Endothelial cell of umbilical vein (primary cell): ENCODE measurements at regions not wholly inside any gene's neighbourhood (a gene's known extent, or its start where the extent isn't known, plus 50 kb on each side); places are given as distances from the start of the nearest gene placed in this dataset.

Experiments
- BruUV-seq: library from RNA; stranded (reverse); fragments of 400-500 nt; replicated peaks from 2 replicates; lab custom pipeline; 2021; lab: Mats Ljungman, UMichigan
- CTCF ChIA-PET: fragments of 300-600, 350-600 bp; sonication (Branson Sonifier 250); formaldehyde crosslinking; loops from one replicate; lab custom pipeline; 2021; ENCODE audit warnings: antibody characterized with exemption, inconsistent platforms; lab: Charles Lee
- POLR2A ChIA-PET: fragments of 300-600, 350-600 bp; sonication (Branson Sonifier 250); formaldehyde crosslinking; loops from one replicate; lab custom pipeline; 2021; ENCODE audit warnings: antibody characterized with exemption, inconsistent platforms; lab: Charles Lee
- DNase-seq: peaks from one replicate; pipeline ENCODE4 v3.0.0-alpha.2; 2011; ENCODE audit warnings: low read depth, low spot score
- FAIRE-seq: peaks from 2 replicates; lab custom pipeline; 2011; peaks lifted over from hg19 to GRCh38; lab: Jason Lieb, UNC
- H2AFZ ChIP-seq: 2 replicates; pipeline ENCODE4 v1.6.0; 2012; ENCODE audit warnings: low read depth, low read length, control low read depth, inconsistent platforms
- H3K27ac ChIP-seq: 2 replicates; pipeline ENCODE4 v1.5.1; 2011; ENCODE audit warnings: low read depth, mild to moderate bottlenecking, control low read depth, low read length, moderate library complexity; ENCODE audit not compliant: insufficient read depth
- H3K27me3 ChIP-seq, 2 experiments: 2 replicates each; pipeline versions ENCODE4 v1.6.0 to v1.6.1; 2011; ENCODE audit warnings: low read length in 2 of 2, mixed read lengths in 1 of 2; ENCODE audit not compliant: control insufficient read depth in 2 of 2, insufficient read depth in 2 of 2
- H3K36me3 ChIP-seq, 2 experiments: 2 replicates in 1 of 2; 3 replicates in 1 of 2; pipeline ENCODE4 v1.5.1; 2011; ENCODE audit warnings: low read length in 2 of 2, mild to moderate bottlenecking in 1 of 2, moderate library complexity in 1 of 2; ENCODE audit not compliant: control insufficient read depth in 2 of 2, insufficient read depth in 2 of 2; ENCODE audit errors: extremely low read depth in 1 of 2
- H3K4me1 ChIP-seq: 3 replicates; pipeline ENCODE4 v1.5.1; 2011; ENCODE audit warnings: mild to moderate bottlenecking, low read length; ENCODE audit not compliant: control insufficient read depth, insufficient read depth; ENCODE audit errors: extremely low read depth
- H3K4me2 ChIP-seq: 2 replicates; pipeline ENCODE4 v1.6.1; 2011; ENCODE audit warnings: low read length, control low read depth, mixed read lengths; ENCODE audit not compliant: insufficient read depth
- H3K4me3 ChIP-seq, 3 experiments: fragments of 200-600 bp in 1 of 3; sonication (generic), shearing (Covaris generic) in 1 of 3; replicated peaks in 1 of 3; 2 replicates each; pipeline ENCODE4 v1.5.1; 2011 to 2016; ENCODE audit warnings: control low read depth in 3 of 3, low read length in 3 of 3, mild to moderate bottlenecking in 2 of 3, inconsistent platforms in 1 of 3, low read depth in 1 of 3, moderate library complexity in 1 of 3; ENCODE audit not compliant: insufficient read depth in 1 of 3
- H3K79me2 ChIP-seq: 2 replicates; pipeline ENCODE4 v1.6.0; 2012; ENCODE audit warnings: low read length, inconsistent platforms; ENCODE audit not compliant: control insufficient read depth, insufficient read depth
- H3K9ac ChIP-seq: replicated peaks from 2 replicates; pipeline ENCODE3; 2011; ENCODE audit warnings: low read length, control low read depth; ENCODE audit not compliant: insufficient read depth; ENCODE audit errors: extremely low read depth
- H3K9me1 ChIP-seq: replicated peaks from 3 replicates; pipeline ENCODE4 v1.6.0; 2011; ENCODE audit warnings: mild to moderate bottlenecking, low read length; ENCODE audit not compliant: control insufficient read depth, insufficient read depth; ENCODE audit errors: extremely low read depth
- H3K9me3 ChIP-seq: replicated peaks from 2 replicates; pipeline ENCODE4 v1.5.1; 2012; ENCODE audit warnings: low read length, inconsistent platforms; ENCODE audit not compliant: control insufficient read depth, insufficient read depth
- H4K20me1 ChIP-seq: replicated peaks from 2 replicates; pipeline ENCODE3; 2011; ENCODE audit warnings: mild to moderate bottlenecking, low read length; ENCODE audit not compliant: control insufficient read depth, insufficient read depth; ENCODE audit errors: extremely low read depth
- EZH2 ChIP-seq: IDR thresholded peaks from 2 replicates; pipeline ENCODE4 v1.6.1; 2012; ENCODE audit warnings: borderline replicate concordance, low read depth, mild to moderate bottlenecking, moderate library complexity, low read length, inconsistent platforms; ENCODE audit not compliant: severe bottlenecking
- FOS ChIP-seq: IDR thresholded peaks from 2 replicates; pipeline ENCODE4 v1.6.1; 2011; ENCODE audit warnings: mild to moderate bottlenecking, low read length, moderate library complexity, borderline replicate concordance; ENCODE audit not compliant: insufficient read depth
- GATA2 ChIP-seq: IDR thresholded peaks from 2 replicates; pipeline ENCODE4 v1.7.0; 2011; ENCODE audit warnings: low read depth, mild to moderate bottlenecking, moderate library complexity, mixed read lengths, low read length; ENCODE audit not compliant: insufficient read length, insufficient read depth
- JUN ChIP-seq: IDR thresholded peaks from 2 replicates; pipeline ENCODE4 v1.6.1; 2011; ENCODE audit warnings: borderline replicate concordance, low read depth; ENCODE audit not compliant: insufficient read length, insufficient read depth
- MYC ChIP-seq: IDR thresholded peaks from one replicate; pipeline ENCODE4 v1.6.1; 2011; ENCODE audit warnings: mild to moderate bottlenecking, low read depth, low read length
- POLR2A ChIP-seq: IDR thresholded peaks from 2 replicates; pipeline ENCODE4 v1.6.1; 2012; ENCODE audit warnings: low read depth, mild to moderate bottlenecking, control low read depth, low read length
- POLR2AphosphoS5 ChIP-seq: IDR thresholded peaks from 2 replicates; pipeline ENCODE4 v1.6.1; 2012; ENCODE audit warnings: low read depth, mild to moderate bottlenecking, control low read depth, low read length, moderate library complexity; ENCODE audit not compliant: insufficient read depth
- dilution Hi-C: fragments of 300-500 bp; cut with MboI; formaldehyde crosslinking; loops from one replicate; pipeline ENCODE4 v1.15.0; 2019; ENCODE audit warnings: low sequenced_read_pairs; ENCODE audit not compliant: extremely low pct_ligation_motif_present
- intact Hi-C: fragments of 100-400 bp; cut with micrococcal nuclease; formaldehyde crosslinking; loops from one replicate; pipeline ENCODE4 v1.10.0; 2022
- TF ChIP-seq, protein P1 (sequence below), 2 donors: IDR thresholded peaks; 1 replicate in 1 of 2; 2 replicates in 1 of 2; pipeline ENCODE4 v1.5.1; 2011; ENCODE audit warnings: low read length in 2 of 2, mild to moderate bottlenecking in 2 of 2, moderate library complexity in 2 of 2, control low read depth in 1 of 2, inconsistent platforms in 1 of 2, low read depth in 1 of 2; ENCODE audit not compliant: insufficient read depth in 1 of 2; ENCODE audit errors: extremely low read depth in 1 of 2
- TF ChIP-seq, protein P2 (sequence below): IDR thresholded peaks from 2 replicates; pipeline ENCODE4 v1.6.1; 2011; ENCODE audit not compliant: insufficient read depth, insufficient read length

DNA sequence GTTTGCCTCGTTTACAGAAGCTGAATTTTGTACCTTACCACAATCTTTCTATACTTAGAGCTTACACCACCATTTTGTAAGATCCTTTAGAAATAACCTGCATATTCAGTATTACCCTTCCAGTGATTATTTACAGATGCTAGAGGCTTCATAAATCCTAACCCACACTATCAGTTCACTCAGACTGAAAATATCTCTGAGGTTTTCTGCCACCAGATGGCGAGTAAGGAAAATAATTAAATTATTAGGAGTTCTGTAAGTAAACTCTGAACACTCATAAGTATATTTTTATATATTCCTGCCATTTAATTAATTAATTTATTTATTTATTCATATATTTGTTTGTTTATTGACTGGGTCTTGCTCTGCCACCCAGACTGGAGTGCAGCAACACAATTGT is 1635.2 kb downstream of the PLA2G4A start:
- POLR2A ChIA-PET: no interaction called here
- no peak for DNase-seq
- CTCF ChIA-PET: interaction anchor here (0.6 to 1.2 kb wide), 3 partner anchors 24 to 535 kb away, joined by 3 read pairs; no protein-coding TSS in a partner anchor

More for the DNA sequence above, 1635.2 kb downstream of the PLA2G4A start:
- no peak for FAIRE-seq
- no peaks in the 10 kb centered on the region for H3K4me1 ChIP-seq
- no peaks in the 10 kb centered on the region for H4K20me1 ChIP-seq
- no peaks in the 10 kb centered on the region for H3K79me2 ChIP-seq
- H3K4me3 ChIP-seq: no peak overlapping the region
- H3K4me2 ChIP-seq: no peak overlapping the region
- no peaks in the 10 kb centered on the region for H3K9me1 ChIP-seq
- no peaks in the 10 kb centered on the region for H3K27me3 ChIP-seq
- H3K9me3 ChIP-seq: no peaks in the 10 kb centered on the region
- no peak overlapping the region for H3K27ac ChIP-seq
- BruUV-seq: no TSS peak
- no peak overlapping the region for H2AFZ ChIP-seq
- dilution Hi-C loops (no loop called here), intact Hi-C loops (no loop called here)
- H3K9ac ChIP-seq: no peak overlapping the region
- no peak for TF ChIP-seq JUN
- no peak for TF ChIP-seq MYC
- TF ChIP-seq POLR2A: no peak
- no peak for TF ChIP-seq EZH2
- TF ChIP-seq, protein P1, sequence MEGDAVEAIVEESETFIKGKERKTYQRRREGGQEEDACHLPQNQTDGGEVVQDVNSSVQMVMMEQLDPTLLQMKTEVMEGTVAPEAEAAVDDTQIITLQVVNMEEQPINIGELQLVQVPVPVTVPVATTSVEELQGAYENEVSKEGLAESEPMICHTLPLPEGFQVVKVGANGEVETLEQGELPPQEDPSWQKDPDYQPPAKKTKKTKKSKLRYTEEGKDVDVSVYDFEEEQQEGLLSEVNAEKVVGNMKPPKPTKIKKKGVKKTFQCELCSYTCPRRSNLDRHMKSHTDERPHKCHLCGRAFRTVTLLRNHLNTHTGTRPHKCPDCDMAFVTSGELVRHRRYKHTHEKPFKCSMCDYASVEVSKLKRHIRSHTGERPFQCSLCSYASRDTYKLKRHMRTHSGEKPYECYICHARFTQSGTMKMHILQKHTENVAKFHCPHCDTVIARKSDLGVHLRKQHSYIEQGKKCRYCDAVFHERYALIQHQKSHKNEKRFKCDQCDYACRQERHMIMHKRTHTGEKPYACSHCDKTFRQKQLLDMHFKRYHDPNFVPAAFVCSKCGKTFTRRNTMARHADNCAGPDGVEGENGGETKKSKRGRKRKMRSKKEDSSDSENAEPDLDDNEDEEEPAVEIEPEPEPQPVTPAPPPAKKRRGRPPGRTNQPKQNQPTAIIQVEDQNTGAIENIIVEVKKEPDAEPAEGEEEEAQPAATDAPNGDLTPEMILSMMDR (IDR thresholded peaks at IDR 0.05; ENCODE audit: extremely low read depth in 1 of 2, insufficient read depth in 1 of 2, low read depth in 1 of 2, low read length in 2 of 2): no peak
- no peak for TF ChIP-seq FOS
- TF ChIP-seq, protein P2, sequence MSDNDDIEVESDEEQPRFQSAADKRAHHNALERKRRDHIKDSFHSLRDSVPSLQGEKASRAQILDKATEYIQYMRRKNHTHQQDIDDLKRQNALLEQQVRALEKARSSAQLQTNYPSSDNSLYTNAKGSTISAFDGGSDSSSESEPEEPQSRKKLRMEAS: no peak
- TF ChIP-seq GATA2: no peak
- TF ChIP-seq POLR2AphosphoS5: no peak
- no peaks in the 10 kb centered on the region for H3K36me3 ChIP-seq
